Naive B cell (primary cell): ENCODE measurements at regions not wholly inside any gene's neighbourhood (a gene's known extent, or its start where the extent isn't known, plus 50 kb on each side); places are given as distances from the start of the nearest gene placed in this dataset.
A peak's percentile ranks its signal among the peaks of the same experiment; 100 is the strongest.

Experiments used
- ATAC-seq, 2 donors: fragments of 150-1000 bp; cut with Tn5 transposase; 2 replicates each; pipeline ENCODE4 v1.10.0; 2021; ENCODE audit warnings: low read depth in 2 of 2, mild to moderate bottlenecking in 2 of 2, moderate library complexity in 2 of 2
- DNase-seq: peaks from one replicate; pipeline ENCODE4 v3.0.0; 2022
- H3K27ac Mint-ChIP-seq, 6 donors: one replicate each; pipeline ENCODE4 v1.8.0; 2020 to 2022; ENCODE audit warnings: mild to moderate bottlenecking in 6 of 6, mixed read lengths in 6 of 6, moderate library complexity in 5 of 6, inconsistent platforms in 2 of 6
- H3K27me3 Mint-ChIP-seq, 3 donors: one replicate each; pipeline ENCODE4 v1.8.0; 2021 to 2022; ENCODE audit warnings: mixed read lengths in 3 of 3, mild to moderate bottlenecking in 1 of 3
- H3K36me3 Mint-ChIP-seq, 2 donors: one replicate each; pipeline ENCODE4 v1.8.0; 2020 to 2022; ENCODE audit warnings: mixed read lengths in 2 of 2, inconsistent platforms in 1 of 2, mild to moderate bottlenecking in 1 of 2
- H3K4me1 Mint-ChIP-seq, 3 donors: one replicate each; pipeline ENCODE4 v1.8.0; 2020 to 2022; ENCODE audit warnings: mixed read lengths in 3 of 3, inconsistent platforms in 1 of 3, mild to moderate bottlenecking in 1 of 3, moderate library complexity in 1 of 3
- H3K4me3 Mint-ChIP-seq, 8 donors: one replicate each; pipeline ENCODE4 v1.8.0; 2020 to 2022; ENCODE audit warnings: mild to moderate bottlenecking in 8 of 8, mixed read lengths in 8 of 8, moderate library complexity in 8 of 8, inconsistent platforms in 2 of 8
- H3K9me3 Mint-ChIP-seq, 7 donors: one replicate each; pipeline ENCODE4 v1.8.0; 2020 to 2022; ENCODE audit warnings: mixed read lengths in 7 of 7, mild to moderate bottlenecking in 5 of 7, inconsistent platforms in 2 of 7, moderate library complexity in 1 of 7

- H3K27ac Mint-ChIP-seq: no peak overlapping the region
- peak overlapping the region in 1 of 8 donors; percentile 36 for H3K4me3 Mint-ChIP-seq
- DNase-seq (no peak), ATAC-seq (no peak)
- H3K36me3 Mint-ChIP-seq: no peaks in the 10 kb centered on the region
- H3K4me1 Mint-ChIP-seq: no peaks in the 10 kb centered on the region
- peaks cover 0 to 5% (median 0%) of the 10 kb centered on the region in 7 donors for H3K9me3 Mint-ChIP-seq
- H3K27me3 Mint-ChIP-seq: peaks cover 0 to 7% (median 0%) of the 10 kb centered on the region in 3 donors
Measured at GRCh38 chr15:96122077-96123027, 208.1 kb upstream of the NR2F2 start.

GRCh38 chr15:96123028-96123400 is 207.5 kb upstream of the NR2F2 start:
- no peaks in the 10 kb centered on the region for H3K4me1 Mint-ChIP-seq
- DNase-seq: no peak
- no peak overlapping the region for H3K4me3 Mint-ChIP-seq
- peaks cover 0 to 5% (median 0%) of the 10 kb centered on the region in 7 donors for H3K9me3 Mint-ChIP-seq
- no peaks in the 10 kb centered on the region for H3K36me3 Mint-ChIP-seq
- H3K27me3 Mint-ChIP-seq: peaks cover 0 to 7% (median 1%) of the 10 kb centered on the region in 3 donors
- no peak overlapping the region for H3K27ac Mint-ChIP-seq
- no peak for ATAC-seq

- DNase-seq (no peak), ATAC-seq (no peak)
- no peaks in the 10 kb centered on the region for H3K36me3 Mint-ChIP-seq
- H3K4me1 Mint-ChIP-seq: no peaks in the 10 kb centered on the region
- H3K4me3 Mint-ChIP-seq: no peak overlapping the region
- H3K27me3 Mint-ChIP-seq: peaks cover 0 to 7% (median 4%) of the 10 kb centered on the region in 3 donors
- no peak overlapping the region for H3K27ac Mint-ChIP-seq
- peaks cover 0 to 5% (median 0%) of the 10 kb centered on the region in 7 donors for H3K9me3 Mint-ChIP-seq
Measured at GRCh38 chr15:96123630-96124187, 206.8 kb upstream of the NR2F2 start.

- H3K4me3 Mint-ChIP-seq: no peak overlapping the region
- no peaks in the 10 kb centered on the region for H3K36me3 Mint-ChIP-seq
- DNase-seq (no peak), ATAC-seq (no peak)
- H3K9me3 Mint-ChIP-seq: peaks cover 0 to 5% (median 0%) of the 10 kb centered on the region in 7 donors
- H3K27ac Mint-ChIP-seq: no peak overlapping the region
- H3K27me3 Mint-ChIP-seq: peaks cover 0 to 7% (median 4%) of the 10 kb centered on the region in 3 donors
- no peaks in the 10 kb centered on the region for H3K4me1 Mint-ChIP-seq
Measured at GRCh38 chr15:96124436-96124835, 206.1 kb upstream of the NR2F2 start.

- no peak for ATAC-seq
- Mint-ChIP-seq H3K4me1 (no peaks in the 10 kb centered on the region), H3K36me3 (no peaks in the 10 kb centered on the region), H3K27ac (peak overlapping the region in 1 of 6 donors; percentile 10), H3K27me3 (peaks cover 0 to 7% (median 4%) of the 10 kb centered on the region in 3 donors), H3K4me3 (no peak overlapping the region), H3K9me3 (peaks cover 0 to 5% (median 0%) of the 10 kb centered on the region in 7 donors)
- DNase-seq: no peak
Measured at GRCh38 chr15:96125721-96126415, 204.6 kb upstream of the NR2F2 start.

GRCh38 chr15:96126859-96127258 is 203.6 kb upstream of the NR2F2 start:
- Mint-ChIP-seq H3K4me1 (no peaks in the 10 kb centered on the region), H3K27me3 (peaks cover 0 to 7% (median 4%) of the 10 kb centered on the region in 3 donors), H3K4me3 (no peak overlapping the region), H3K36me3 (no peaks in the 10 kb centered on the region), H3K27ac (no peak overlapping the region), H3K9me3 (peaks cover 0 to 5% (median 0%) of the 10 kb centered on the region in 7 donors)
- ATAC-seq (no peak), DNase-seq (no peak)

- peaks cover 0 to 9% (median 4%) of the 10 kb centered on the region in 7 donors for H3K9me3 Mint-ChIP-seq
- H3K4me1 Mint-ChIP-seq: no peaks in the 10 kb centered on the region
- ATAC-seq (no peak), DNase-seq (no peak)
- H3K36me3 Mint-ChIP-seq: no peaks in the 10 kb centered on the region
- H3K27ac Mint-ChIP-seq: no peak overlapping the region
- peaks cover 0 to 7% (median 4%) of the 10 kb centered on the region in 3 donors for H3K27me3 Mint-ChIP-seq
- H3K4me3 Mint-ChIP-seq: no peak overlapping the region
Measured at GRCh38 chr15:96130734-96131133, 199.8 kb upstream of the NR2F2 start.

- ATAC-seq (no peak), DNase-seq (no peak)
- no peak overlapping the region for H3K4me3 Mint-ChIP-seq
- no peak overlapping the region for H3K27ac Mint-ChIP-seq
- peaks cover 0 to 13% (median 3%) of the 10 kb centered on the region in 7 donors for H3K9me3 Mint-ChIP-seq
- H3K36me3 Mint-ChIP-seq: no peaks in the 10 kb centered on the region
- H3K27me3 Mint-ChIP-seq: peaks cover 0 to 4% (median 2%) of the 10 kb centered on the region in 3 donors
- no peaks in the 10 kb centered on the region for H3K4me1 Mint-ChIP-seq
Measured at GRCh38 chr15:96132126-96132525, 198.4 kb upstream of the NR2F2 start.

GRCh38 chr15:96135166-96136093 is 195.1 kb upstream of the NR2F2 start:
- DNase-seq (no peak), ATAC-seq (no peak)
- Mint-ChIP-seq H3K27me3 (no peaks in the 10 kb centered on the region), H3K4me1 (no peaks in the 10 kb centered on the region), H3K27ac (no peak overlapping the region), H3K36me3 (no peaks in the 10 kb centered on the region), H3K4me3 (no peak overlapping the region), H3K9me3 (peaks cover 0 to 18% (median 6%) of the 10 kb centered on the region in 7 donors)

GRCh38 chr15:96138985-96139384 is 191.5 kb upstream of the NR2F2 start:
- H3K4me3 Mint-ChIP-seq: no peak overlapping the region
- DNase-seq (no peak), ATAC-seq (no peak)
- no peak overlapping the region for H3K27ac Mint-ChIP-seq
- peaks cover 4 to 21% (median 11%) of the 10 kb centered on the region in 7 donors for H3K9me3 Mint-ChIP-seq
- no peaks in the 10 kb centered on the region for H3K4me1 Mint-ChIP-seq
- no peaks in the 10 kb centered on the region for H3K36me3 Mint-ChIP-seq
- H3K27me3 Mint-ChIP-seq: no peaks in the 10 kb centered on the region

- H3K27me3 Mint-ChIP-seq: no peaks in the 10 kb centered on the region
- no peak overlapping the region for H3K4me3 Mint-ChIP-seq
- no peaks in the 10 kb centered on the region for H3K4me1 Mint-ChIP-seq
- H3K27ac Mint-ChIP-seq: no peak overlapping the region
- H3K9me3 Mint-ChIP-seq: peaks cover 0 to 8% (median 7%) of the 10 kb centered on the region in 7 donors
- H3K36me3 Mint-ChIP-seq: no peaks in the 10 kb centered on the region
- no peak for DNase-seq
- no peak for ATAC-seq
Measured at GRCh38 chr15:96142498-96142897, 188.0 kb upstream of the NR2F2 start.

GRCh38 chr15:96144734-96145133 is 185.8 kb upstream of the NR2F2 start:
- H3K4me3 Mint-ChIP-seq: no peak overlapping the region
- DNase-seq (no peak), ATAC-seq (no peak)
- no peak overlapping the region for H3K27ac Mint-ChIP-seq
- no peaks in the 10 kb centered on the region for H3K4me1 Mint-ChIP-seq
- no peaks in the 10 kb centered on the region for H3K36me3 Mint-ChIP-seq
- H3K9me3 Mint-ChIP-seq: peaks cover 0 to 8% (median 6%) of the 10 kb centered on the region in 7 donors
- no peaks in the 10 kb centered on the region for H3K27me3 Mint-ChIP-seq

GRCh38 chr15:96146726-96147125 is 183.8 kb upstream of the NR2F2 start:
- Mint-ChIP-seq H3K36me3 (no peaks in the 10 kb centered on the region), H3K4me3 (no peak overlapping the region), H3K9me3 (peaks cover 0 to 4% (median 0%) of the 10 kb centered on the region in 7 donors), H3K27me3 (no peaks in the 10 kb centered on the region), H3K4me1 (no peaks in the 10 kb centered on the region), H3K27ac (no peak overlapping the region)
- DNase-seq (no peak), ATAC-seq (no peak)
